Fibroblast of the aortic adventitia (primary cell): ENCODE measurements at regions not wholly inside any gene's neighbourhood (a gene's known extent, or its start where the extent isn't known, plus 50 kb on each side); places are given as distances from the start of the nearest gene placed in this dataset.
"Not testable (repeated sequence)": the region's sequence is repeated elsewhere in the genome, so short reads cannot be mapped to it uniquely, and the experiment has no call there.

Source experiments
- DNase-seq: peaks from one replicate; pipeline ENCODE4 v3.0.0-alpha.2; 2010; ENCODE audit warnings: low read depth
- H3K4me3 ChIP-seq: 2 replicates; pipeline ENCODE4 v1.5.1; 2011; ENCODE audit warnings: low read depth, mild to moderate bottlenecking, control low read depth, low read length, moderate library complexity
- CTCF ChIP-seq: IDR thresholded peaks from 2 replicates; pipeline ENCODE4 v1.5.1; 2011; ENCODE audit warnings: mild to moderate bottlenecking, low read length, control low read depth, inconsistent platforms; ENCODE audit not compliant: insufficient read depth

- H3K4me3 ChIP-seq, result no peak overlapping the region
- DNase-seq, result no peak
- TF ChIP-seq CTCF, result no peak
These were observed 133.7 kb downstream of the BRMS1L start for GRCh38 chr14:35959835-35960234.

GRCh38 chr14:35958499-35958898 lies 132.4 kb downstream of the BRMS1L start:
- no peak overlapping the region for H3K4me3 ChIP-seq
- DNase-seq, result no peak
- TF ChIP-seq CTCF, result no peak

- DNase-seq, result no peak
- TF ChIP-seq CTCF, result no peak
- no peak overlapping the region for H3K4me3 ChIP-seq
These were observed 130.4 kb downstream of the BRMS1L start for GRCh38 chr14:35956376-35957085.

GRCh38 chr14:35952584-35952983 lies 126.4 kb downstream of the BRMS1L start:
- DNase-seq, result no peak
- TF ChIP-seq CTCF, result no peak
- H3K4me3 ChIP-seq, result no peak overlapping the region

- H3K4me3 ChIP-seq, result no peak overlapping the region
- no peak for TF ChIP-seq CTCF
- no peak for DNase-seq
These were observed 123.9 kb downstream of the BRMS1L start for GRCh38 chr14:35949920-35950513.

GRCh38 chr14:35947983-35948382 lies 121.8 kb downstream of the BRMS1L start:
- H3K4me3 ChIP-seq, DNase-seq: not testable (repeated sequence)

- TF ChIP-seq CTCF, result no peak
- H3K4me3 ChIP-seq, result no peak overlapping the region
- DNase-seq, result no peak
These were observed 118.7 kb downstream of the BRMS1L start for GRCh38 chr14:35944847-35945246.
